SK-N-SH treated with all-trans-retinoic acid at 6 μM for 48 hours (cell line): ENCODE measurements at regions not wholly inside any gene's neighbourhood (a gene's known extent, or its start where the extent isn't known, plus 50 kb on each side); places are given as distances from the start of the nearest gene placed in this dataset.

Experiments used
- ESRRG ChIP-seq: fragments of 250-450 bp; sonication (Bioruptor Pico); IDR thresholded peaks from 2 replicates; pipeline ENCODE4 v1.6.1; 2021; ENCODE audit warnings: mild to moderate bottlenecking
- PATZ1 ChIP-seq: fragments of 250-450 bp; sonication (Bioruptor Pico); IDR thresholded peaks from 2 replicates; pipeline ENCODE4 v1.8.0; 2020; ENCODE audit warnings: mild to moderate bottlenecking, moderate library complexity, borderline replicate concordance
- RARB ChIP-seq: fragments of 250-450 bp; sonication (Bioruptor Pico); IDR thresholded peaks from 2 replicates; pipeline ENCODE4 v1.8.0; 2021; ENCODE audit warnings: mild to moderate bottlenecking, moderate library complexity
- TOX ChIP-seq: fragments of 250-450 bp; sonication (Bioruptor Pico); IDR thresholded peaks from 2 replicates; pipeline ENCODE4 v1.8.0; 2021; ENCODE audit warnings: mild to moderate bottlenecking, moderate library complexity, borderline replicate concordance
- TSHZ2 ChIP-seq: fragments of 250-450 bp; sonication (Bioruptor Pico); IDR thresholded peaks from 2 replicates; pipeline ENCODE4 v1.5.0; 2020; ENCODE audit warnings: mild to moderate bottlenecking, moderate library complexity
- ZFP30 ChIP-seq: fragments of 450-650 bp; formaldehyde crosslinking; IDR thresholded peaks from 2 replicates; pipeline ENCODE4 v1.5.0; 2022; ENCODE audit warnings: mild to moderate bottlenecking, moderate library complexity
- ZNF8 ChIP-seq: fragments of 450-650 bp; formaldehyde crosslinking; IDR thresholded peaks from 2 replicates; pipeline ENCODE4 v1.5.0; 2020; ENCODE audit warnings: mild to moderate bottlenecking, moderate library complexity
- TF ChIP-seq, protein P1 (sequence below): fragments of 250-450 bp; sonication (Bioruptor Pico); IDR thresholded peaks from 2 replicates; pipeline ENCODE4 v1.8.0; 2021; ENCODE audit warnings: low read depth, mild to moderate bottlenecking, moderate library complexity, borderline replicate concordance
- TF ChIP-seq, protein P2 (sequence below): fragments of 250-450 bp; sonication (Bioruptor Pico); IDR thresholded peaks from 2 replicates; pipeline ENCODE4 v1.5.1; 2020; ENCODE audit warnings: low read depth, mild to moderate bottlenecking, moderate library complexity

DNA sequence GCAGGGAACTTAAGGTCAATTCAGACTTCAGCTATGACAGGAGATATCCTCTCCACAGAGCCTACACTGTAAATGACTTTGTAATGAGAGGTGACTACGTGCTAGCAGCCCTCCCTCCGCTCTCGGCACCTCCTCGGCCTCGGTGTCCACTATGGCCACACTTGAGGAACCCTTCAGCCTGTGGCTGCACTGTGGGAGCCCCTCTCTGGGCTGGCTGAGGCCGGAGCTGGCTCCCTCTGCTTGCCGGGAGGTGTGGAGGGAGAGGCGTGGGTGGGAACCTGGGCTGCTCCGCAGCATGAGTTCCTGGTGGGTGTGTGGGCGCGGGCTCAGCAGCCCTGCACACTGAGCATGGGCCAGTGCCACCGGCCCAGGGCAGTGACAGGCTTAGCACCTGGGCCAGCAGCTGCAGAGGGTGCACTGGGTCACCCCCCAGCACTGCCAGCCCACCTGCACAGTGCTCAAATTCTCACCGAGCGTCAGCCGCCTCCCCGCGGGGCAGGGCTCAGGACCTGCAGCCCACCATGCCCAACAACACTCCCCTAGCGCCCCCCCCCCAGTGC, 137.6 kb upstream of the SPACA7 start:
- TF ChIP-seq PATZ1 (CRISPR knock-in tag) (no peak), ZFP30 (CRISPR knock-in tag) (no peak), ESRRG (no peak), TSHZ2 (no peak), RARB (CRISPR knock-in tag) (no peak), TOX (no peak), ZNF8 (CRISPR knock-in tag) (no peak)
- TF ChIP-seq, protein P1, sequence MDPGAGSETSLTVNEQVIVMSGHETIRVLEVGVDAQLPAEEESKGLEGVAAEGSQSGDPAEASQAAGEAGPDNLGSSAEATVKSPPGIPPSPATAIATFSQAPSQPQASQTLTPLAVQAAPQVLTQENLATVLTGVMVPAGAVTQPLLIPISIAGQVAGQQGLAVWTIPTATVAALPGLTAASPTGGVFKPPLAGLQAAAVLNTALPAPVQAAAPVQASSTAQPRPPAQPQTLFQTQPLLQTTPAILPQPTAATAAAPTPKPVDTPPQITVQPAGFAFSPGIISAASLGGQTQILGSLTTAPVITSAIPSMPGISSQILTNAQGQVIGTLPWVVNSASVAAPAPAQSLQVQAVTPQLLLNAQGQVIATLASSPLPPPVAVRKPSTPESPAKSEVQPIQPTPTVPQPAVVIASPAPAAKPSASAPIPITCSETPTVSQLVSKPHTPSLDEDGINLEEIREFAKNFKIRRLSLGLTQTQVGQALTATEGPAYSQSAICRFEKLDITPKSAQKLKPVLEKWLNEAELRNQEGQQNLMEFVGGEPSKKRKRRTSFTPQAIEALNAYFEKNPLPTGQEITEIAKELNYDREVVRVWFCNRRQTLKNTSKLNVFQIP (CRISPR knock-in tag), result no peak
- TF ChIP-seq, protein P2, sequence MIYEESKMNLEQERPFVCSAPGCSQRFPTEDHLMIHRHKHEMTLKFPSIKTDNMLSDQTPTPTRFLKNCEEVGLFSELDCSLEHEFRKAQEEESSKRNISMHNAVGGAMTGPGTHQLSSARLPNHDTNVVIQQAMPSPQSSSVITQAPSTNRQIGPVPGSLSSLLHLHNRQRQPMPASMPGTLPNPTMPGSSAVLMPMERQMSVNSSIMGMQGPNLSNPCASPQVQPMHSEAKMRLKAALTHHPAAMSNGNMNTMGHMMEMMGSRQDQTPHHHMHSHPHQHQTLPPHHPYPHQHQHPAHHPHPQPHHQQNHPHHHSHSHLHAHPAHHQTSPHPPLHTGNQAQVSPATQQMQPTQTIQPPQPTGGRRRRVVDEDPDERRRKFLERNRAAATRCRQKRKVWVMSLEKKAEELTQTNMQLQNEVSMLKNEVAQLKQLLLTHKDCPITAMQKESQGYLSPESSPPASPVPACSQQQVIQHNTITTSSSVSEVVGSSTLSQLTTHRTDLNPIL (CRISPR knock-in tag), result no peak
